GM12875 (cell line): ENCODE measurements at regions not wholly inside any gene's neighbourhood (a gene's known extent, or its start where the extent isn't known, plus 50 kb on each side); places are given as distances from the start of the nearest gene placed in this dataset.

Experiments used
- H3K4me3 ChIP-seq: one replicate; pipeline ENCODE4 v1.5.1; 2011; ENCODE audit warnings: low read depth, low read length, control low read depth
- CTCF ChIP-seq: IDR thresholded peaks from 2 replicates; pipeline ENCODE4 v1.5.1; 2011; ENCODE audit warnings: low read depth, mild to moderate bottlenecking, control low read depth, inconsistent platforms, low read length, moderate library complexity, borderline replicate concordance; ENCODE audit not compliant: insufficient read depth

DNA sequence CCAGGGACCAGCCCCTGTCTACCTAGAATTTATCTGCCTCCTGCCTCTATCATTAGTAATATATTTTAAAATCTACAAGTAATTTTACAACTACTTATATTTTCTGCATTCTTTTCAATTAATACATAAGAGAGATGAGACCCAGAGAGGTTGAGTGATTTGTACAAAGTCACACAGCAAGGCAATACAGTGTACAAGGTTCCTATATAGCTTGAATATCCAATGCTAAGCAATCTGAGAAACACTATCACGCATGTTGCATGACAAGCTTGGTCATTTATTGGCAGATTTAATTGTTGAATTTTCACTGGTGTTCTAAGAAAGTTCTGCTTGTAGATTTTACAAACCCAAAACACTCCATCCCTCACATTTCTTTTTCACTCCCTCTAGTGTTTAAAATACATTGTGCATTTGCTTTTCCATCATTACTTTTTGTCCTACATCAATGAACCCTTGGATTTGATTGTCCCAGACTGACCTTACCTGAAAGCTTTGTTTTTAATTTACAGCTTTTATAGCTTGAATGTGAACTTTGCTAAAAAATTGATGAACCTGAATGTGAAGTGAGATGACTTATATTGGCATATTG lies 520.9 kb upstream of the CITED2 start:
- TF ChIP-seq CTCF = no peak
- H3K4me3 ChIP-seq = no peak overlapping the region

DNA sequence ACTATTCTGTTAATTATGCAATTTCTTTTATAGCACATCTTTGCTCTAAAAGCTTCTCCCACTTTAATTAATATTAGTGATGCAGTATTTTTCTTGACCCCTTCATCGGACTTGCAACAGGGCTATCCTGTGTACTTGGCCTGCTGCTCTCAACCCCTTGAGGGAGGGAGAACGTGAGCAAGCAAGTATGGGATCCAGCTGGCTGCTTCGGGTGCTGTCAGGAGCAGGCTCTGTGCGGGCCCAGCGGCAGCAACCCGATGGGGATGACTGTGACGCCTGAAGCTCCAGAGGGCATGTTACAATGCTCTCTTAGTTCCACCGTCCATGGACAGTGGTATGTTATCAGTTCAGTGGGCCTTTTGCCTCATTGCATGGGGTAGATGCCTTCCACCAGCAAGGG lies 519.8 kb upstream of the CITED2 start:
- no peak overlapping the region for H3K4me3 ChIP-seq
- no peak for TF ChIP-seq CTCF

- no peak for TF ChIP-seq CTCF
- no peak overlapping the region for H3K4me3 ChIP-seq
Measured at GRCh38 chr6:139891471-139891870, 517.0 kb upstream of the CITED2 start.

GRCh38 chr6:139888681-139889122 lies 514.3 kb upstream of the CITED2 start:
- no peak for TF ChIP-seq CTCF
- H3K4me3 ChIP-seq = no peak overlapping the region

- no peak overlapping the region for H3K4me3 ChIP-seq
- TF ChIP-seq CTCF = no peak
Measured at GRCh38 chr6:139887275-139887674, 512.8 kb upstream of the CITED2 start.

- no peak for TF ChIP-seq CTCF
- no peak overlapping the region for H3K4me3 ChIP-seq
Measured at GRCh38 chr6:139886396-139886795, 511.9 kb upstream of the CITED2 start.

DNA sequence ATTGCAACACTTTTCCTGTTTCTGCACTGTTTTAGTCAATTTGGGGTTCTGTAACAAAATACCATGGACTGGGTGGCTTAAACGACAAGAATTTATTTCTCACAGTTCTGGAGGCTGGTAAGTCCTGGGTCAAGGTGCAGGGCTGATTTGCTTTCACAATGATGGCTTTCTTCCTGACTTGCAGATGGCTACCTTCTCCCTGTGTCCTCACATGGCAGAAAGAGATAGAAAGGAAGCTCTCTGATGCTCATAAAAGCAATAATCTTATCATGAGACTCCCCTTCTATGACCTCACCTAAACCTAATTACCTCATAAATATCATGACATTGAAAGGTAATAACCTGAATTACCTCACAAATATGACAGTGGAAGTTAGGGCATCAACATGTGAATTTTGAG lies 511.5 kb upstream of the CITED2 start:
- TF ChIP-seq CTCF = no peak
- no peak overlapping the region for H3K4me3 ChIP-seq
